ENCODE measurements at regions not wholly inside any gene's neighbourhood (a gene's known extent, or its start where the extent isn't known, plus 50 kb on each side); places are given as distances from the start of the nearest gene placed in this dataset.

DNA sequence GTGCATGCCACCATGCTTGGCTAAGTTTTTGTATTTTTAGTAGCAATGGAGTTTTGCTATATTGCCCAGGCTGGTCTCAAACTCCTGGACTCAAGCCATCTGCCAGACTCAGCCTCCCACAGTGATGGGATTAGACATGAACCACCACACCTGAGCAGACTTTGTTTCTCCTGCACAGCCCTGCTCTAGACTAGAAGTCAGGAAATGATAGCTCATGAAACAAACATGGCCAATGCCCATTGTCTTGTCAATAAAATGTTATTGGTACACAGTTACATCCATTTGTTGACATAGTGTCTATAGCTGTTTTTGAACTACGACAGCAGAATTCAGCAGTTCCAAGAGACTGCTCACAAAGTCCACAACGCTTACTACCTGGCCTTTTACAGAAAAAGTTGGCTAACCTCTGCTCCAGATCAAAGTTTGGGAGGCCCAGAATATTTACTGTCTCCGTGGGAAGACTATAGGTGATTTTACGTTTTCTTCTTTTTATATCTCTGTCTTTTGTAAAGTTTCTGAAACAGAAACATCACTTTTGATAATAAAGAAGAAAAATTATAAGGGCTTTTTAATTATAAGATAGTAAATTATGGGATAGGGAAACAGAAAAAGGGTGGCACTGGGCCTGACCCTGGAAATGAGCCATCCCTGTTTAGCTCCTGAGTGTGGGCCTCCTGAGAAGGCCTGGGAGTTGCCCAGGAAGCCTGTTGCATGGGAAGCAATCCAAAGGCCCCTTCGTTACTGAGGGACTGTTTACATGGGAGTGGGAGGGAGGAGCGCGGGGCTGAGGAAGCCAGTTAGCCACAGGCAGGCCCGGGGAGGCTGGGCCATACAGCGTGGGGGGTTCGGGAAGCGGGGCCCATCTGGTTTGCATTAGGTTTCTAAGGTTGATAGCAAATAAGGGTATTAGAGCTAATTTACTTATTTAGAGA is 201.5 kb downstream of the IRF8 start:
- TF ChIP-seq, protein P1, sequence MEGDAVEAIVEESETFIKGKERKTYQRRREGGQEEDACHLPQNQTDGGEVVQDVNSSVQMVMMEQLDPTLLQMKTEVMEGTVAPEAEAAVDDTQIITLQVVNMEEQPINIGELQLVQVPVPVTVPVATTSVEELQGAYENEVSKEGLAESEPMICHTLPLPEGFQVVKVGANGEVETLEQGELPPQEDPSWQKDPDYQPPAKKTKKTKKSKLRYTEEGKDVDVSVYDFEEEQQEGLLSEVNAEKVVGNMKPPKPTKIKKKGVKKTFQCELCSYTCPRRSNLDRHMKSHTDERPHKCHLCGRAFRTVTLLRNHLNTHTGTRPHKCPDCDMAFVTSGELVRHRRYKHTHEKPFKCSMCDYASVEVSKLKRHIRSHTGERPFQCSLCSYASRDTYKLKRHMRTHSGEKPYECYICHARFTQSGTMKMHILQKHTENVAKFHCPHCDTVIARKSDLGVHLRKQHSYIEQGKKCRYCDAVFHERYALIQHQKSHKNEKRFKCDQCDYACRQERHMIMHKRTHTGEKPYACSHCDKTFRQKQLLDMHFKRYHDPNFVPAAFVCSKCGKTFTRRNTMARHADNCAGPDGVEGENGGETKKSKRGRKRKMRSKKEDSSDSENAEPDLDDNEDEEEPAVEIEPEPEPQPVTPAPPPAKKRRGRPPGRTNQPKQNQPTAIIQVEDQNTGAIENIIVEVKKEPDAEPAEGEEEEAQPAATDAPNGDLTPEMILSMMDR (IDR thresholded peaks at IDR 0.05) = no peak
- TF ChIP-seq POLR2AphosphoS5 (IDR thresholded peaks at IDR 0.05) (no peak), POLR2A (IDR thresholded peaks at IDR 0.05) (no peak)
- H3K4me3 ChIP-seq = no peak overlapping the region
- 39% methylated on average over 11 of the region's 11 CpGs for WGBS
- no peaks in the 10 kb centered on the region for H3K36me3 ChIP-seq
- no peak overlapping the region for H3K27ac ChIP-seq
- no peak for DNase-seq (ENCODE audit: low spot score)
- H3K4me1 ChIP-seq (replicated peaks) = no peaks in the 10 kb centered on the region
- no peaks in the 10 kb centered on the region for H3K9me3 ChIP-seq
- intact Hi-C loops (cut with DNase I) = no loop called here
- H3K27me3 ChIP-seq (replicated peaks; ENCODE audit: insufficient read depth) = no peaks in the 10 kb centered on the region

DNA sequence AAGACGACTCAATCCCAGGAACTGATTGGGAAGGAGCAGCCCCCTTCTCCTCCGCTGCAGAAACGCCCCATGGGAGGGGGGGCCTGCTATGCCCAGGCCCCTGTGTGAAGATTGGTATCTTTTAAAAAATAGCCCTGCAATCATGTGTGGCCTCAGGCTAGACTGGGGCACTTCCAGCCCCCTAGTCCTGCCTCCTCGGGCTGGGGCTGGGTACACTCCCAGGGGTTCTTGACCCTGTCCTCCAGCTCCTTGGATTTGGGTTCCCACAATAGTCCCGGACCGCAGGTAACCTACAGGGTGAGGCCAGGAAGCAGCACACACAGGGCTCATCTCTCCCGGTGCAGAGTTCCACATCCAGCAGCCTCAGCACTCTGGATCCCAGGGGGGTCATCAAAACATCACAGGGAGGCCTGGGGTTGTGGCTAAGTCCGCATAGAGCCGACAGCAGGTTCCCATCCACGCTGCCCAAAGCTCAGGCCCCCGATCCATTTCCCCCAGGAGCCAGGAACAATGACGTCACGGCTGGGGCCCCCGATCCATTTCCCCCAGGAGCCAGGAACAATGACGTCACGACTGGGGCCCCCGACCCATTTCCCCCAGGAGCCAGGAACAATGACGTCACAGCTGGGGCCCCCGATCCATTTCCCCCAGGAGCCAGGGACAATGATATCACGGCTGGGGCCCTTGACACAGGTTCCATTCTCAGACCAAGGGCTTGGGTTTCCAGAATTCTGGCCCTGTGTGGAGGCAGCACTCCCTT is 202.4 kb downstream of the IRF8 start:
- 46% methylated on average over 20 of the region's 20 CpGs for WGBS
- Histone ChIP-seq H3K4me3 (no peak overlapping the region), H3K36me3 (no peaks in the 10 kb centered on the region), H3K4me1 (replicated peaks) (no peaks in the 10 kb centered on the region), H3K9me3 (no peaks in the 10 kb centered on the region), H3K27me3 (replicated peaks; ENCODE audit: insufficient read depth) (no peaks in the 10 kb centered on the region), H3K27ac (no peak overlapping the region)
- TF ChIP-seq POLR2AphosphoS5 (IDR thresholded peaks at IDR 0.05) = no peak
- TF ChIP-seq, protein P1 (IDR thresholded peaks at IDR 0.05) = no peak
- TF ChIP-seq POLR2A (IDR thresholded peaks at IDR 0.05) = no peak
- intact Hi-C loops (cut with DNase I) = no loop called here
- no peak for DNase-seq (ENCODE audit: low spot score)

DNA sequence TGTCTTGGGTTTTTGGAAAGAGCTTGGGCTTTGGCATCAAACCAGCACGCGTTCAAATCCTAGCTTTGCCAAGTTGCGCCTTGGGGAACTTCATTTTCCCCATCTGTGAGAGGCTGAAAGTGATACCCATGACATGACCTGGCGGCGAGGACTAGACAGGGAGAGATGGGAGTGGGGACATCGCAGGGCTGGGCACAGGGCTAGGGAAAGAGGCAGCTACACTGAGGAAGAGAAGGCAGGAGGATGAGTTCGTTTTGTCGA is 202.9 kb downstream of the IRF8 start:
- H3K9me3 ChIP-seq = no peaks in the 10 kb centered on the region
- H3K4me3 ChIP-seq = no peak overlapping the region
- intact Hi-C loops (cut with DNase I) = no loop called here
- no peak for DNase-seq (ENCODE audit: low spot score)
- H3K4me1 ChIP-seq (replicated peaks) = no peaks in the 10 kb centered on the region
- 61% methylated on average over 8 of the region's 8 CpGs for WGBS
- H3K27ac ChIP-seq = no peak overlapping the region
- TF ChIP-seq, protein P1 (IDR thresholded peaks at IDR 0.05) = no peak
- TF ChIP-seq POLR2AphosphoS5 (IDR thresholded peaks at IDR 0.05) = no peak
- TF ChIP-seq POLR2A (IDR thresholded peaks at IDR 0.05) = no peak
- no peaks in the 10 kb centered on the region for H3K36me3 ChIP-seq
- no peaks in the 10 kb centered on the region for H3K27me3 ChIP-seq (replicated peaks; ENCODE audit: insufficient read depth)

DNA sequence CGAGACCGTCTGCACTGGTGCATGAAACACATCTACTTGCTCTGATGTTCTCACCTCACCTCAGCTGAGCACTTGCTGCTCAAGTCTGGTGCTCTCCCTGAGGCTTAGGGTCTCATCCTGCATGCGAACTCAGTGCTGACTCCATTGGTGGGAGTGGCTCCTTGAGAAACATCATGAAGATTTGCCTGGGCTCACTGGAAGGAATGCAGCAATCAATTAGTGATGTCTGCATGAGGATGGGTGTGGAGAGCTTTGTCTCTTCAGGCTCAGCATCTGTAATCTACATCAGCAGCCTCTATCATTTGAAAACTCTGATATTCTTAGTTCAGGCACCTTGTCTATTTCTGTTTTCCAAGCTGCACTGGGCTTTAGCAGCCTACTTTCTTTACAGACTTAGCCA is 204.4 kb downstream of the IRF8 start:
- TF ChIP-seq POLR2AphosphoS5 (IDR thresholded peaks at IDR 0.05) (no peak), POLR2A (IDR thresholded peaks at IDR 0.05) (no peak)
- TF ChIP-seq, protein P1 (IDR thresholded peaks at IDR 0.05) = no peak
- Histone ChIP-seq H3K4me1 (replicated peaks) (no peaks in the 10 kb centered on the region), H3K36me3 (no peaks in the 10 kb centered on the region), H3K4me3 (no peak overlapping the region), H3K27ac (no peak overlapping the region), H3K9me3 (no peaks in the 10 kb centered on the region), H3K27me3 (replicated peaks; ENCODE audit: insufficient read depth) (no peaks in the 10 kb centered on the region)
- intact Hi-C loops (cut with DNase I) = no loop called here
- 93% methylated on average over 3 of the region's 3 CpGs for WGBS
- DNase-seq (ENCODE audit: low spot score) = no peak
